ENCODE measurements at regions not wholly inside any gene's neighbourhood (a gene's known extent, or its start where the extent isn't known, plus 50 kb on each side); places are given as distances from the start of the nearest gene placed in this dataset.
A peak's percentile ranks its signal among the peaks of the same experiment; 100 is the strongest.

- no peak overlapping the region for H3K14ac ChIP-seq (ENCODE audit: insufficient read depth, low read length)
- no peak overlapping the region for H4K91ac ChIP-seq (ENCODE audit: insufficient read length, low read depth, low read length)
- no peaks in the 10 kb centered on the region for H4K20me1 ChIP-seq (ENCODE audit: control insufficient read depth, insufficient read depth, insufficient read length)
- H3K23ac ChIP-seq (ENCODE audit: insufficient read length, low read depth, low read length), result no peak overlapping the region
- no peaks in the 10 kb centered on the region; the same call in 1 of the 2 replicates for H3K4me1 ChIP-seq (ENCODE audit: insufficient read depth, low read length)
- TF ChIP-seq CTCF (conservative IDR thresholded peaks at IDR 0.05), result no peak
- peaks cover 33 to 40% of the 10 kb centered on the region in 2 experiments for H3K4me1 Mint-ChIP-seq
- H4K8ac ChIP-seq (replicated peaks; ENCODE audit: insufficient read length, low read depth, low read length), result no peak overlapping the region
- H3K9ac ChIP-seq (ENCODE audit: extremely low read depth, insufficient read length, low read length), result no peak overlapping the region
- H2AK5ac ChIP-seq (ENCODE audit: insufficient read length, low read length), result no peak overlapping the region
- H3K27ac ChIP-seq (ENCODE audit: insufficient read length, low read depth, low read length), result no peak overlapping the region
- H3K79me2 ChIP-seq (ENCODE audit: insufficient read depth, low read length), result no peaks in the 10 kb centered on the region
- H3K4me3 Mint-ChIP-seq, result no peak overlapping the region
- H3K4me2 ChIP-seq (ENCODE audit: insufficient read depth, insufficient read length, low read length), result no peak overlapping the region
- H3K4ac ChIP-seq (ENCODE audit: low read depth, low read length), result no peak overlapping the region
- H3K18ac ChIP-seq (ENCODE audit: insufficient read length, low read depth, low read length), result no peak overlapping the region
- H2AFZ ChIP-seq (ENCODE audit: low read length), result no peak overlapping the region
- no peaks in the 10 kb centered on the region for H3K9me3 Mint-ChIP-seq
- H3K36me3 Mint-ChIP-seq (ENCODE audit: insufficient read depth in 1 of 3, low read depth in 3 of 3), result no peaks in the 10 kb centered on the region
- no peak overlapping the region for H2BK15ac ChIP-seq (ENCODE audit: low read depth, low read length)
- no peak overlapping the region for H2BK120ac ChIP-seq (ENCODE audit: low read depth, low read length, poor library complexity, severe bottlenecking)
- H3K23me2 ChIP-seq (ENCODE audit: insufficient read length, low read depth, low read length, poor library complexity, severe bottlenecking), result no peaks in the 10 kb centered on the region
- no peak overlapping the region for H2BK20ac ChIP-seq (ENCODE audit: low read depth, low read length, poor library complexity, severe bottlenecking)
- no peak overlapping the region for H2BK5ac ChIP-seq (ENCODE audit: insufficient read length, low read length)
- H3K79me1 ChIP-seq (ENCODE audit: insufficient read depth, low read depth, low read length, poor library complexity, severe bottlenecking), result no peaks in the 10 kb centered on the region
- no peaks in the 10 kb centered on the region for H3K27me3 Mint-ChIP-seq (ENCODE audit: low read depth)
- WGBS (ENCODE audit: extremely low coverage, insufficient read length, low lambda C conversion rate), result no CpG with 5 or more reads among the region's 1 CpG
- no peaks in the 10 kb centered on the region for H3K27me3 ChIP-seq (ENCODE audit: insufficient read depth, low read length)
- no peak overlapping the region for H3K56ac ChIP-seq (ENCODE audit: insufficient read length, low read depth, low read length)
- no peak overlapping the region for H4K5ac ChIP-seq (ENCODE audit: insufficient read length, low read depth, low read length)
- no peak overlapping the region for H3T11ph ChIP-seq (ENCODE audit: low read length)
- H2BK12ac ChIP-seq (ENCODE audit: insufficient read length, low read depth, low read length), result no peak overlapping the region
- peak overlapping the region in 1 of 3 experiments; percentile 21; a peak in 1 of 7 replicates for H3K27ac Mint-ChIP-seq
- no peaks in the 10 kb centered on the region for H3K9me3 ChIP-seq (ENCODE audit: control insufficient read depth, low read depth, low read length)
- no peak for DNase-seq
Measured at GRCh38 chr9:119091074-119091473, 278.2 kb downstream of the BRINP1 start.

Data from H9 (cell line).